HG03039 (cell line): ENCODE measurements at regions not wholly inside any gene's neighbourhood (a gene's known extent, or its start where the extent isn't known, plus 50 kb on each side); places are given as distances from the start of the nearest gene placed in this dataset.

Experiments
- ATAC-seq: cut with Tn5 transposase; IDR thresholded peaks from one replicate; pipeline ENCODE4 v1.9.1; 2021; ENCODE audit warnings: mild to moderate bottlenecking, moderate library complexity; ENCODE audit not compliant: unreplicated experiment

GRCh38 chr13:59463023-59463422, 700.7 kb downstream of the DIAPH3 start:
- ATAC-seq: no peak

GRCh38 chr13:59464926-59465325, 698.8 kb downstream of the DIAPH3 start:
- ATAC-seq: no peak

- ATAC-seq: no peak
These were observed 695.3 kb downstream of the DIAPH3 start for GRCh38 chr13:59468396-59468795.

GRCh38 chr13:59471106-59471505, 692.6 kb downstream of the DIAPH3 start:
- ATAC-seq: no peak

- ATAC-seq: no peak
These were observed 691.6 kb downstream of the DIAPH3 start for GRCh38 chr13:59472134-59472533.

GRCh38 chr13:59474696-59475095, 689.0 kb downstream of the DIAPH3 start:
- ATAC-seq: no peak

GRCh38 chr13:59475911-59476310, 687.8 kb downstream of the DIAPH3 start:
- ATAC-seq: no peak

GRCh38 chr13:59476366-59476765, 687.4 kb downstream of the DIAPH3 start:
- ATAC-seq: no peak

GRCh38 chr13:59477011-59477410, 686.7 kb downstream of the DIAPH3 start:
- ATAC-seq: no peak

- no peak for ATAC-seq
These were observed 684.8 kb downstream of the DIAPH3 start for GRCh38 chr13:59478908-59479307.

GRCh38 chr13:59479629-59480028, 684.1 kb downstream of the DIAPH3 start:
- no peak for ATAC-seq

GRCh38 chr13:59480396-59481259, 683.1 kb downstream of the DIAPH3 start:
- ATAC-seq: no peak

GRCh38 chr13:59483501-59484145, 680.1 kb downstream of the DIAPH3 start:
- no peak for ATAC-seq

GRCh38 chr13:59487883-59488282, 675.8 kb downstream of the DIAPH3 start:
- no peak for ATAC-seq

- ATAC-seq: no peak
These were observed 675.3 kb downstream of the DIAPH3 start for GRCh38 chr13:59488436-59488835.

GRCh38 chr13:59490651-59491050, 673.1 kb downstream of the DIAPH3 start:
- ATAC-seq: no peak

GRCh38 chr13:59492030-59492636, 671.6 kb downstream of the DIAPH3 start:
- ATAC-seq: no peak

GRCh38 chr13:59493436-59493965, 670.2 kb downstream of the DIAPH3 start:
- no peak for ATAC-seq

- no peak for ATAC-seq
These were observed 669.6 kb downstream of the DIAPH3 start for GRCh38 chr13:59494151-59494550.

- no peak for ATAC-seq
These were observed 669.2 kb downstream of the DIAPH3 start for GRCh38 chr13:59494560-59494970.

GRCh38 chr13:59495299-59495698, 668.4 kb downstream of the DIAPH3 start:
- no peak for ATAC-seq
